GM12874 (cell line): ENCODE measurements at regions not wholly inside any gene's neighbourhood (a gene's known extent, or its start where the extent isn't known, plus 50 kb on each side); places are given as distances from the start of the nearest gene placed in this dataset.

Experiments
- TF ChIP-seq, protein P1 (sequence below): IDR thresholded peaks from 2 replicates; pipeline ENCODE4 v1.5.1; 2011; ENCODE audit warnings: low read depth, mild to moderate bottlenecking, control low read depth, low read length, moderate library complexity; ENCODE audit not compliant: insufficient read depth

GRCh38 chrX:109312757-109313156 is 169.1 kb downstream of the GUCY2F start:
- TF ChIP-seq, protein P1, sequence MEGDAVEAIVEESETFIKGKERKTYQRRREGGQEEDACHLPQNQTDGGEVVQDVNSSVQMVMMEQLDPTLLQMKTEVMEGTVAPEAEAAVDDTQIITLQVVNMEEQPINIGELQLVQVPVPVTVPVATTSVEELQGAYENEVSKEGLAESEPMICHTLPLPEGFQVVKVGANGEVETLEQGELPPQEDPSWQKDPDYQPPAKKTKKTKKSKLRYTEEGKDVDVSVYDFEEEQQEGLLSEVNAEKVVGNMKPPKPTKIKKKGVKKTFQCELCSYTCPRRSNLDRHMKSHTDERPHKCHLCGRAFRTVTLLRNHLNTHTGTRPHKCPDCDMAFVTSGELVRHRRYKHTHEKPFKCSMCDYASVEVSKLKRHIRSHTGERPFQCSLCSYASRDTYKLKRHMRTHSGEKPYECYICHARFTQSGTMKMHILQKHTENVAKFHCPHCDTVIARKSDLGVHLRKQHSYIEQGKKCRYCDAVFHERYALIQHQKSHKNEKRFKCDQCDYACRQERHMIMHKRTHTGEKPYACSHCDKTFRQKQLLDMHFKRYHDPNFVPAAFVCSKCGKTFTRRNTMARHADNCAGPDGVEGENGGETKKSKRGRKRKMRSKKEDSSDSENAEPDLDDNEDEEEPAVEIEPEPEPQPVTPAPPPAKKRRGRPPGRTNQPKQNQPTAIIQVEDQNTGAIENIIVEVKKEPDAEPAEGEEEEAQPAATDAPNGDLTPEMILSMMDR, result no peak

DNA sequence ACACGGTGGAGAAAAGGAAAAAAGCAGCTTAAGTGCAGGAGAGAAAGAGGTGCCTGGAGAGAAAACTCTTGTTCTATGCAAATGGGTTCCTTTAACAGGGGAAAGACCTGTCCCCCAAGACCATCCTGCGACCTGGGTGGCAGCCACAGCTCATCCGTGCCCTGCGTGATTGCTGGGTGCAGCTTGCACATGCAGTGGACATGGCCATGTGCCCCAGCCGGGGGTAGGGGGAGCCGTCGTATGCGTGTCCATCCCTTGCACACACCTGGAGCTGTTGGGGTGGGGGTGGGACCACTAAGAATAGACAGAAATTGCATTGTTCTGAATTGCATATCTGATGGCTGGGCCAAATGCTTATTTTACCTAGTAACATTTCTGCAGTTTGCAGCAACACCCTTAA is 171.9 kb downstream of the GUCY2F start:
- TF ChIP-seq, protein P1, result no peak

DNA sequence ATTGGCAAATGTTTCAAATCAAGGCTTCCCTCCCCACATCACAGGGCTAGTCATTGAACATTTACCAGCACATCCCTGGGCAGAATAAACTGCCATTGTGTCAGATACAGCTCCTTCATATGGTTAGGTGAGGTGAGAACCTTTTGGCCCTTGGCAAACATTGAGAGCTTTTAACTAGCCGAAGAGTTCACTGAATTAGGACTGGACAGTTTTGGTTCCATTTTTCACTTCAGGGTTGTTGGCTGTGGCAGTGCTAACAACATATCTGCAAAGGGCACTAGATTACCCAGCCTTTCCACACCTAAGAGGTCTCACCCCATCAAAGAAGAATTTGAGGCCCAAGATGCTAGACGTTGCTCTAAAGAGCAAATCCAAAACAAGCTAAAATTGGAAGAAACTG is 180.7 kb downstream of the GUCY2F start:
- TF ChIP-seq, protein P1, result no peak

GRCh38 chrX:109300415-109300814 is 181.5 kb downstream of the GUCY2F start:
- TF ChIP-seq, protein P1, result no peak

DNA sequence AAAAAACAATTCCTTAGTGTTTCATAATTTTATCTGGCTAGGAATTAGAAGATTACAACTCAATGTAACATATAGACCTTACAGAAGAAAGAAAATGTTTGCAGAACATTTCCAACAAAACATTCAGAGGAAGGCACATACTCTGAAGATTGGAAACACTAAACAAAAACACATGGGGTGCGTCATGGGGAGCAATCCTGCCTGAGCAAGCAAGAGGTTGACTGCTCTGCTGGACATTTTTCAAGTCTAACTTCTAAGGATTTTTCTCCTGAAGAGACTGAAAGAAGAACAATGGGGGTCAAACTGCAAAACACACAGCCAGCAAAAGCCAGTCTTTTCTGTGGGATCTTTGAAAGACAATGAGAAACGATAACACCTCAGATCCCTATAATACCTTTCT is 182.8 kb downstream of the GUCY2F start:
- TF ChIP-seq, protein P1, result no peak

DNA sequence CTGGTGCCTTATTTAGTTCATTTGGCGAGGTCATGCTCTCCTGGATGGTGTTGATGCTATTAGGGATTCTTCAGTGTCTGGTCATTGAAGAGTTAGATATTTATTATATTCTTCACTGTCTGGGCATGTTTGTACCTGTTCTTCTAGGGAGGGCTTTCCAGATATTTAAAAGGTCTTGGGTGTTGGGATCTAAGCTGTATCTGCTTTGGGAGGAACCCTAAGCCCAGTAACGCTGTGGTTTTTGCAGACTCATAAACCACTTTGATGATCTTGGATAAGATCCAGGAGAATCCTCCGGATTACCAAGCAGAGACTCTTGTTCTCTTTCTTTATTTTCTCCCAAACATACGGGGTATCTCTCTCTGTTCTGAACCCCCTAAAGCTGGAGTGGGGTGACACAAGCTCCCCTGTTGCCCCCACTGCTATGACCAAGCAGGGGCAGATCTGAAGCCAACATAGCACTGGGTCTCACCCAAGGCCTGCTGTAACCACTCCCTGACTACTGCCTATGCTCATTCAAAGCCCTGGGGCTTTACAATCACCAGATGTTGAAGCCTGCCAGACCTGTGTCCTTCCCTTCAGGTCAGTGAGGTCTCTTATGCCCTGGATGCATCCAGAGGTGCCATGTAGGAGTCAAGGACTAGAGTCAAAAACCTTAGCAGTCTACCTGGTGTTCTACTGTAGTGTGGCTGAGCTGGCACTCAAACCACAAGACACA is 187.6 kb downstream of the GUCY2F start:
- TF ChIP-seq, protein P1, result no peak

GRCh38 chrX:109283870-109284269 is 198.0 kb downstream of the GUCY2F start:
- TF ChIP-seq, protein P1, result no peak
